GM19397 (cell line): ENCODE measurements at regions not wholly inside any gene's neighbourhood (a gene's known extent, or its start where the extent isn't known, plus 50 kb on each side); places are given as distances from the start of the nearest gene placed in this dataset.

Experiments
- ATAC-seq: cut with Tn5 transposase; IDR thresholded peaks from one replicate; pipeline ENCODE4 v1.9.1; 2021; ENCODE audit warnings: mild to moderate bottlenecking, moderate library complexity; ENCODE audit not compliant: unreplicated experiment

DNA sequence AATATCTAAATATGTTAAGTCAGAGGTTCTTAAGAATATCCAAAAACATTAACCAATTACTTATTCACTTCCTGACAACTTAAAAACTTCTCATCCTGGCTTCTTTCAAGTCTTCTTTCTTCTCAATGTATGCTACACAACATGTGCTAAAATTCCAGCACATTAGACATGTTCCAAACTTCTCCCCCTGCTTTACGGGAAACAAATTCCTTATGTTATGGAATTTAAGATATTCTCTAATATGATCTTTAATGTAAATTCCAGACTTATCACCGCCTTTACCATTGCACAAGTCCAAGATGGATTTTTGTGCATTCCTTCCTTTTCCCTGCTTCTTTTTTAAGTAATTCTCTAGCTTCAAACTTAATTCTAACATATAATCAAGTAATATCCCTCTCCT is 964.5 kb upstream of the CHORDC1 start:
- no peak for ATAC-seq

DNA sequence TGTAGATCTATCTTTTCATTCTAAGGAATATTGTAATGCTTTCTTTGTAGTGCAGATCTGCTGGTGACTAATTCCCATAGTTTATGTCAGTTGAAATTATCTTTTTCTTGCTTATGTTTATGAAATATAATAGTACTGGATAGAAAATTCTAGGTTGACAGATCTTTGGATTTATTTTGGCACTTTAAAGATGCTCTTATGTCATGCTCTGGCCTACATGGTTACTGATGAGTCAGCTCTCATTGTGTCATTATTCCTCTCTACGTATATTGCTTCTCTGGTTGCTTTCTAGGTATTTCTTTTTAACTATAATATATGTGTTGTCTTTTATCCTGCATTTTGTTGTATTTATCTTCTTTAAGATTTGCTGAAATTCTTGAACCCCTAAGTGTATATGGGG is 955.5 kb upstream of the CHORDC1 start:
- no peak for ATAC-seq

DNA sequence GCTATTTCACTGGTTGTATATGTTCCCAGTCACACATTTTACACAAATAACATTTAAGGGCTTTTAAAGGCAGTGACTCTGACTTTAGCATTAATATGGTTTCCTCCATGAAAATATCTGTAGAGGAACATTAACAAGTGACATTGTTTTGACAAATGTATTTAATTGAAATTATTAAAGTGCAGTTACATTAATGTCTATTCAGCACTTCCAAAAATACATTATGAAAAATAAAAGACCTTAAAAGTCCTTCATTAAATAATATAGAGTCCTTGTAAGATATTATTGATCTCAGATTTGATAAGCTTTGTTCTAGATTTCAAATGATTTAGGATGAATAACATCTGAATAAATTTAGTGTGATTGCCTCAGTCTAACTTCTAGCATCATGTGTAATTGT is 951.9 kb upstream of the CHORDC1 start:
- ATAC-seq: no peak

DNA sequence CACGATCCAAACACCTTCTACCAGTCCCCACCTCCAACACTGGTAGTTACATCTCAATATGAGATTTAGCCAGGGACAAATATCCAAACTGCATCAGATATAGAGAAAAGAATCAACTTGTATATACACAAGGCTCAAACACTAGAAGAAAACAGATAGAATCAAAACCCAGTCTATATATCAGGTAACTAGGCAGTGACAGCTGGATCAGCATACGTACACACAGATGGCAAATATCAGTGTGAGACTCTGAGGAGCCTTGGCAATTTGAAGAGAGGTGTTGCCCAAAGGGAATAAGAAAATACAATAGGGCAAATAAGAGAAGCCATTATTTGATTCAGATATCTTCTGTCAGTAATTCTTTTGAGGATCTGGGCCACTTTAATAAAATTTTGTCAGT is 951.3 kb upstream of the CHORDC1 start:
- no peak for ATAC-seq

DNA sequence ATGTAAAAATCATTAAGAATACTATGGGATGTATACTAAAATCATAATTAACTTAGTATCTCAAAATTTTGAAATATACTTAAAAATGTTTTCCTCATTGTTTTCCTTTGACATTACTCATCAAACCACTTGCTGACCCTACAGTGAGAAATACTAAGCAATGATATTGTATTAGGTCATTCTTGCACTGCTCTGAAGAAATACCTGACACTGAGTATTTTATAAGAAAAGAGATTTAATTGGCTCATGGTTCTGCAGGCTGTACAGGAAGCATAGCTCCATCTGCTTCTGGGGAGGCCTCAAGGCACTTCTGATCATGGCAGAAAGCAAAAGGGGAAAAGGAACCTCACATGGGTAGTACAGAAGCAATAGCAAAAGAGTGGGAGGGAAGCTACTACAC is 950.9 kb upstream of the CHORDC1 start:
- ATAC-seq: no peak

DNA sequence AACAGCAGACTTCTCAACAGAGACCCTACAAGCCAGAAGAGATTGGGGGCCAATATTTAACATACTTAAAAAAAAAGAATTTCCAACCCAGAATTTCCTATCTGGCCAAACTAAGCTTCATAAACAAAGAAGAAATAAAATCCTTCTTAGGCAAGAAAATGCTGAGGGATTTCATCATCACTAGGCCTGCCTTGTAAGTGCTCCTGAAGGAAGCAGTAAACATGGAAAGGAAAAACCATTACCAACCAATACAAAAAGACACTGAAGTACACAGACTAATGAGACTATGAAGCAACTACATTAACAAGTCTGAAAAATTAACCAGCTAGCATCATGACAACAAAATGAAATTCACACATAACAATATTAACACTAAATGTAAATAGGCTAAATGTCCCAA is 947.9 kb upstream of the CHORDC1 start:
- no peak for ATAC-seq

DNA sequence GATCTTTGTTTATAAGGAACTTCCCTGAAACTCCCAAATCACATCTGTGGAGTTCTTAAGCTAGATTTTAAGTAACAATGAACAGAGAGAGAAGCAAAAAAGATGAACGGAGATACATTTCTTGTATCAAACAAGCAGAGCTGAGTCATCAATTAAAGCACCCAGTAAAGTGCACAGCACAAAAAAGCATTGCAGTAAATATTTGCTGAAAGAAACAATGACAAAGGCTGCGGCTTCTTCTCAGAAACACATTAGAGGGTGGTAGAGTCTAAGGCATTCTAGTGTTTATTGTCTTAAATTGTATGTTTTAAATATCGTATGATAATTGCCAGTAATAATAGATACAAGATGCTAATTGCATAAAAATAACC is 941.6 kb upstream of the CHORDC1 start:
- ATAC-seq: no peak

DNA sequence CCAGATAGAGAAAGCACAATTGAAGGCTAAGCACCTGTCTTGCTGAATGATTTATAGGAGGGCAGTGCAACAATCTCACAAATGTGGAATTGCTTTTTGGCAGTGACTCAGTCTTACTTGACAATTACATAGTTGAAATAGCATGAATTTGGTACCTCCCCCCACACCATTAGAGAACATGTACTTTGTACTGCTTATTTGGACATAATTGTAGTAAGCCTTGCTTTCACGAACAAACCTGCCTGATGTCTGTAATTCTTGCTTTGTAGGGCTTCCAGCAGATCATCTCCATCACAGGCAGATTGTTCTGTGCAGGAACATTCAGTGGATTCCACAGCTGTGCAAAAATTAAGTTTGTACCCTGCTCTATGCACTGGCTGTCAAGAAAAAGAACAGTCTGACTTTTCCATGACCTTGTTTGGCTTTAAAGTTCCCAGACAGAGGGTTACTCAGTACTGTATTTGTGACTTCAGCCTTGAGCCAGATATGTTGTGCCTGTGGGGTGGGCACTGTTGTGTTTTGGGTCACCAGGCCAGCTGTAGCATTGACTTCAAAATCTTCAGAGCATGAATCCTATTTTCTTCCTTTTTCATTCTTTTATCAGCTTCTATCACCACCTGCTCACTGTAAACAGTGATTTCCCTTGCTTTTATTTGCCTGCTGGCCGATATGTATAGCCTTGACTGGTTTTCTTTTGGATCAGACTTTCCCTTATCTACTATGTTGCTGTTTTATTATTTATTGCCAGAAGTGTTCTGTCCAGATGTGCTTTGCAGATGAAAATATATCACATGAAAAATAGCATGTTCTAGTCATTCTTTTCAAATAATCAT is 941.0 kb upstream of the CHORDC1 start:
- no peak for ATAC-seq

DNA sequence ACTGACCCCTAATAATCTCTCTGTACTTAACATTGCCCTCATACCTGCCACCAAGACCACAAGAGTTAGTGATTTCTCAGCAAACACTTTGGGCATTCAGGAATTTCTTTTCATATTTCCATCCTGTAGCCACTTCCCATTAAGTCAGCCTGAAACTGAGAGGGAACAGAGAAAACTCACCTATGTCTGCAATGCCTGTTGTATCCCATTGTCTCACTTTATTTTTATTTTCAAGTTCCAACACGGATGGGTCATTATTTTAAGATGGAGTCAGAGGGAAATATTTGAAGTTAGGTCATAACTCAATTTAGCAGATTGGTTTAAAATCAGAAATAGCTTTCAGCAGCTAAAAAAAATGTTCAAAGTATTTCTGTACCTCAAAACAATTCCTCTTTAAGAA is 937.8 kb upstream of the CHORDC1 start:
- ATAC-seq: no peak

DNA sequence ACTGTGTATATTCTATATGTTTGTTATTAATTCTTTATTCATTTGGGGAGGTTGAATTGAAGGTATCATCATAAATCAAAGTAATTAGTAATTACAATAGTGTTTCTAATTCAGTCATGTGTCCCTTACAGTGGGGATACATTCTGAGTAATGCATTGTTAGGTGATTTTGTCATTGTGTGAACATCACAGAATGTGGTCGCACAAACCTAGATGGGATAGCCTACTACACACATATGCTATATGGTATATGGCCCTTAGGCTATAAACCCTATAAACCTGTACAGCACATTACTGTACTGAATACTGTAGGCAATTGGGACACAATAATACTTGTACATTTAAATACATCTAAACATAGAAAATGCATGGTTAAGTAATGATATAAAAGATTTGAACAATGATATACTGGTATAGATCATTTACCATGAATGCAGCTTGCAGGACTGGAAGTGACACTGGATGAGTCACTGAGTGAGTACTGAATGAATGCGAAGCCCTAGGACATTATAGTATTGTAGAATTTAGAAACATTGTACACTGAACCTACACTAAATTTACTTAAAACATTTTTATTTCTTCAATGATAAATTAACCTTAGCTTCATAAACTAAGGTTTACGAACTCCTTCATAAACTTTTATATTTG is 936.2 kb upstream of the CHORDC1 start:
- no peak for ATAC-seq

DNA sequence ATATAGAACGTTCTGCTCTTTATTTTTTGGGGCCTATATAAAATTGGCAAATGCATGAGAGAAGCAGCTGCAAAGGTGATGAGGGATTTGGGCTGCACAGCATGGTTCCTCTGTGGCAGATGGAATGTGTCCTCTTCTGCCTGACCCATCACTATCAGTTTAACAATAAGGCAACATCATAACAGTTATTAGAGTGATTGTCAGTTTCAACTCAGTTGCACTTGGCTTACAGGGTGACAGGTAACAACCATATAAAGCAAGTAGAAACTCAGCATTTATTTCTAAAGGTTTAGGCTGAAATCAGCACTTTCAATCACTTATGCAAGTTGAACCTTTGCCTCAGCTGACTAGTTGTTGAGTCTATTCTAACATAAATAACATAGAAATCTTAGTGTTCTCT is 935.4 kb upstream of the CHORDC1 start:
- no peak for ATAC-seq

DNA sequence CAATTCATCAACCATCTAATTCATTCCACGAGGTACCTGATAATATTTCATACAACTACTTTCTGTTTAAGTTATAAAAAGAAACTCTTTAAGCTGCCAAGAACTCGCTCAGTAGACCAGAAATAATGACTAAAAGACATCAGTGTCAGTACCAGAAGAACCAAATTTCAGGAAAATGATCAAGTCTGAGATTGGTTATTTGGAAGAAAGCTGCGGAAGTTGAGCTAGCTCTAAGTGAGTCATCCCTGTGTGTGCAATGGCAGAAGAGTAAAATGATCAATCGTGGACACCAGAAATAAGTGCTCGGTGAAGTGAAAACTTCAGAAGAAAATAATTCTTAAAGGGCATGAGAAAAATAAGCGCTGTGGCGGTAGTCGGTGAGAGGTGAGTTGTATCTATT is 933.2 kb upstream of the CHORDC1 start:
- no peak for ATAC-seq

DNA sequence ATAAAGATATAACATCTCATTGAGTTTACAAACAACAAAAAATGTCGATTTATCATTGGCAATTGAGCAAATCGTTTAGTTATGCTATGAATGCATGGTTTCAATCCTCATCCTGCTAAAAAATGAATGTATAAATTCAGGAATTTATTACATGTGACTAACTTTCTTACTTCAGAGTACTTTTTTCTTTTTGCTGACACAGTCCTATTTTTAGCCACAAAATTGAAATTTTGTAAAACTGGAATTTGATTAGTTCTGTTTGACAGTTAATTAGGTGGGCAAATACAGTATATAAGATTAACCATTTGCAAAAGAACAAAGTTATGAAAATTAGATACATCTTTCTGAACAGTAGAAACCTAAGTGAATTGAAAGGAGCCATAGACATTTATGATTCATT is 925.0 kb upstream of the CHORDC1 start:
- no peak for ATAC-seq

DNA sequence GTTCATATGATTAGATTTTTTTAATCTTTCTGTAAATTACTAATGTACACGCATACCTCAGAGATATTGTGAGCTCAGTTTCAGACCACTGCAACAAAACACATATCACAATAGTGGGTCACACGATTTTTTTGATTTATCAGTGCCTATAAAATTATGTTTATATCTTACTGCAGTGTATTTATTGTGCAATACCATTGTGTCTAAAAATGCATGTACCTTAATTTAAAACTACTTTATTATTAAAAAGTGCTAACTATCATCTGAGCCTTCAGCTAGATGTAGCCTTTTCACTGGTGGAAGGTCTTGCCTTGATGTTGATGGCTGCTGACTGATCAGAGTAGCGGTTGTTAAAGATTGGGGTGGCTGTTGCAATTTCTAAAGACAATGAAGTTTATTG is 918.8 kb upstream of the CHORDC1 start:
- ATAC-seq: no peak

DNA sequence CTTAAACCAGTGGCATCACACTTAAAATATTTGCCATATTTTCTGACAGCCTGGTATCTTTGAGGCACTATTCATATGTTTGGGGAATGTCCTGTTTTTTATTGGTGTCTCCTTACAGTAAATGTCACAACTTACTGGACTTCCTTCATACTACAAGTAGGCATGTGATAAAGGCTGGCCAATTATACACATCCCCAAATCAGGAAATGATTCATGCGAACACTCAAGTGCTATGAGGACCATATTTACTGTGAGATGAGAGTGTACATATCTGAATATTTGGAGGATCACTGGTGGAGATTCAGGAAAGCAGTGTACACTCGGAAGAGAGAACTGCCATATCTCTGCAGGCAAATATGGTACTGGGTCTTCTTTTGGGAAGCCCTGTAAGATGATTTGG is 913.8 kb upstream of the CHORDC1 start:
- no peak for ATAC-seq

DNA sequence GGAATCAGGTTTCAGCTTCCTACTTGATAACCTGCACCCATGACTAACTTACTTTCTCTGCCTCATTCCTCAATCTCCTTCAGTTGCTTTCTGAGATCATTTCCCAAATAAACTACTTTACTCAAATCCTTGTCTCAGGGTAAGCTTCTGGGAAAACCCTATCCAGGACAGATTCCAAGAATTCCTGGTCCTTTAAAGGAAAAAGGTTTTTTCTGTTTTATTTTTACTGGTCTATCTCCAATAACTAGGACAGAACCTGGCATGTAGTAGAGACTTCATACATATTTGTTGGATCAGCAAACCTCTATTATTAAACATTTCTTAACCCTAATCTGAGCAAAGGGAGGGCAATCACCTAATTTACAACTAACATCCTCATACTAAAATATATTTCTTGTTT is 910.5 kb upstream of the CHORDC1 start:
- ATAC-seq: no peak

DNA sequence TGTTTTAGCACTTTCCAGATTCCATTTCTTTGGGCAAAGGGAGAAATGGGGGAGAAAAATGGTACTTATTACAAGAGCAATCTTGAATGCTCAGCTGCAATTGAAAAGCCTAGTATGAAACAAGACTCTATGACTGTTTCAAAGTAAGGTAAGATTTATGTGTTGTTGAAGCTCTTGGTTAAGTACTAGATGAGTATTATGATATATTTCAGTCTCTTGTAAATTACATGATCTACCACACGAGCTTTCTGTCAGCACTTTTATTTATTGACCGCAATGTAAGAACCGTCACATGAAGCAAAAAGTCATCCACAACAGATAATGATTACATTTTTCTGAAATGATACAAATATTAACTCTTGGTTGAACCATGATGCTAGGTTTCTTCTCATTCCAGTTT is 906.7 kb upstream of the CHORDC1 start:
- ATAC-seq: no peak

DNA sequence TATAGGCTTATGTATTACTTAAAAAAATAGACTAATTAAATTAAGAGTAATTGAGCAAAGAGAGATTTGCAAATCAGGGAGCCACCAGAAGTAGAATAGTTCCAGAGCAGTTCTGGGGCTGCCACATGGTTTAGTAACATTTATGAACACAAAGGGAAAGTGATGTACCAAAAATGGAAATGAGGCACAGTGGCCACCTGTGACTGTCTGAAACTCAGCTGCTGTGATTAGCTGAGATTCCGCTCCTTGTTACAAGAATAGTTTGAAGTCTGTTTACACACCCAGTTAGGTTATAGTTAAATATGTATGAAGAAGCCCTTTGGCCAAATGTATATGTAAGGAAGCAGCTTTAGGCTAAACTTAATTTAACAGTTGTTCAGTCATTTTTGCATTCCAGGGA is 901.5 kb upstream of the CHORDC1 start:
- ATAC-seq: no peak

DNA sequence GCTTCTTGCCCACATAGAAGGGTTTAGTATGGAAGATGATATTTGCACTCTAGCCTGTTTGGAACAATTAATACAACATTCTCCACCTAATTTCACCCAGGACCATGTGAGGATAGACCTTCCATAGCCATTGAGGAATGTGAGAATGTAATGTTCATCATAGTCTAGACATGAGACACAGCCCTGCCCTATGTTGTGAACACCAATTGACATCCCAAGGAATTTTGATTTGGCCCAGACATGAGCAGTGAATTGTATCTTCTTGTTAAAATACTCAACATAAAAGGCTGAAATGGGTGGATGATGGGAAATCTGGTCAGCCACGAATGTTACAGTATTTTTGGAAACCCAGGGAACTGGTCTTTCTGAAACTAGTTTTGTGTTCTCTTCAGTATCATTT is 892.3 kb upstream of the CHORDC1 start:
- ATAC-seq: no peak

DNA sequence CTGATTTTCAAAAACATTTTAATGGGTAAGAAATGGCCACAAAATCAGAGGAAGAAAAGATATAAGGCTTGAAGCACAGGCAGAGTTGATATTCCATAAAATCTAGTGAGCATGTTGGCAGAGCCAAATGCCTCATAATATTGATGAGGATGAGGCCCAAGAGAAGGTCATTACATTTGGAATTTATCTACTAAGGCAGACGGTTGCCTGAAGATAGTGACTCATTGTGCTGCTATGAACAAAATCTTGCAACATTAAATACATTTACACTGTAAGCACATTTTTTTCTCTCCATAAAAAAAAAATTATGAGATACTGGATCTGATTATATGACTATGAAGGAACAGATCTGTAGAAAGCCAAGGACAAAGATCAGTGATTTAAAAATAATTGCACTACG is 881.4 kb upstream of the CHORDC1 start:
- no peak for ATAC-seq

DNA sequence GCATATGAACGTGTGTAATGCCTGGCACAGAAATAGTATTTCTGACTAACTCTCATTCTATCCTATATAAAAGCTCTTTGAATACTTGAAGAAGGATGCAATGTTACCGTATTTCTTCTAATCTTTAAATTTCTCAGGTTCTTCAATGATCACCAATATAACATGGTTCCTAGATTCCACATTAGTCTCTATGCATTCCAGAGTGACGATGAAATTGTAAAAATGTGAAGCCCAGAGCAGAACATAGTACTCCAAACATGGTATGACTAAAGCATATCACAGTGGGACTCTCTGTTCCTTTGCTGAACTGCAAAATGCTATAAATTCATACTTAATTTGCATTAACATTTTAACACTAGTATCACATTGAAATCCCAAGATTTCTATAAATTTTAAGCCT is 877.6 kb upstream of the CHORDC1 start:
- no peak for ATAC-seq

DNA sequence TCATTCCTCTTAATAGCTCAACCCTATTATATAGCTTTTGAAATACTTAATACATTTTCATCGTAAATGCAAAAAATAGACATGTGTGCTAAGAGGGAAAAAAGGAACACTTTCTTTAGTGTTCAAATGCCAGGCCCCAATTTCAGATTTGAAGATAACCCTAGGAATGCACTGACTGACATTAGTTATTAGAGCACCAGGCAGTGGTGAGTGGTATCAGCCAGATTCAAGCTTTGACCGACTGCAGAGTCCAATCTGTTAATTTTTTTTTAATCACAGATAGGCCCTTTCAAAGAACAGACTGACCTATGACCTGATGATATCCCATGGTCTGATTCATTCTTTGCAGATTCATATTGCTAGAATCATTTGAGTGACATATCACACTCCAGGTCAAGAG is 874.2 kb upstream of the CHORDC1 start:
- ATAC-seq: no peak

DNA sequence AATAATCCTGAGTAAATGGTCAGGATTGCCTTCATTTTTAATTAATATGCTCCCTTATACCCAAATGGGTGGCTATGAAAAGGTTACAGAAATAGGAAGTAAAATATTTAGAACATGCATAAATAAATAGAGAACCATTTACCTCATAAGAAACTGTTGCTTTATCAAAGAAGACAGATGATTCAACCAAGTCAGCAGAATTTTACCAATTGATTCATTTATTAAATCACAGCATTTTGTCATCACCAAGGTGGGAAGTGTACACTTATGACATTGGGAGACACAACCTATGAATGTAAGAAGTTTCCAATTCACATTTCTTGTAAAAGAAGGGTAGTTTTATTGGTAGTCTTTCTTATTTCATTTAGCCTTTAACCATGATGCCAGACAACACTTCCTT is 870.3 kb upstream of the CHORDC1 start:
- no peak for ATAC-seq
